SK-N-SH treated with all-trans-retinoic acid at 6 μM for 48 hours (cell line): ENCODE measurements at regions not wholly inside any gene's neighbourhood (a gene's known extent, or its start where the extent isn't known, plus 50 kb on each side); places are given as distances from the start of the nearest gene placed in this dataset.
A peak's percentile ranks its signal among the peaks of the same experiment; 100 is the strongest.

ENCODE experiments used
- ATAC-seq: fragments of 200-7000 bp; cut with Tn5 transposase; 3 replicates; pipeline ENCODE4 v1.9.1; 2020; ENCODE audit warnings: mild to moderate bottlenecking, moderate library complexity
- ARNTL ChIP-seq: fragments of 450-650 bp; formaldehyde crosslinking; IDR thresholded peaks from 2 replicates; pipeline ENCODE4 v1.5.0; 2020; ENCODE audit warnings: low read depth, mild to moderate bottlenecking, moderate library complexity, borderline replicate concordance
- BACH2 ChIP-seq: fragments of 250-450 bp; sonication (Bioruptor Pico); IDR thresholded peaks from 2 replicates; pipeline ENCODE4 v1.9.0; 2021; ENCODE audit warnings: mild to moderate bottlenecking, borderline replicate concordance
- CSDC2 ChIP-seq: fragments of 250-450 bp; sonication (Bioruptor Pico); IDR thresholded peaks from 2 replicates; pipeline ENCODE4 v1.5.0; 2020; ENCODE audit warnings: mild to moderate bottlenecking, moderate library complexity
- ESRRG ChIP-seq: fragments of 250-450 bp; sonication (Bioruptor Pico); IDR thresholded peaks from 2 replicates; pipeline ENCODE4 v1.6.1; 2021; ENCODE audit warnings: mild to moderate bottlenecking
- GLIS3 ChIP-seq: fragments of 250-450 bp; sonication (Bioruptor Pico); IDR thresholded peaks from 2 replicates; pipeline ENCODE4 v1.5.0; 2020; ENCODE audit warnings: mild to moderate bottlenecking, moderate library complexity
- ISL1 ChIP-seq: fragments of 250-450 bp; sonication (Bioruptor Pico); IDR thresholded peaks from 2 replicates; pipeline ENCODE4 v2.1.2; 2022; ENCODE audit warnings: mild to moderate bottlenecking, moderate library complexity
- OSR1 ChIP-seq: fragments of 250-450 bp; sonication (Bioruptor Pico); IDR thresholded peaks from 2 replicates; pipeline ENCODE4 v1.8.0; 2022; ENCODE audit warnings: moderate library complexity, mild to moderate bottlenecking, inconsistent platforms
- POU6F1 ChIP-seq: fragments of 250-450 bp; sonication (Bioruptor Pico); IDR thresholded peaks from 2 replicates; pipeline ENCODE4 v1.8.0; 2021; ENCODE audit warnings: low read depth, mild to moderate bottlenecking, moderate library complexity, borderline replicate concordance
- RARB ChIP-seq: fragments of 250-450 bp; sonication (Bioruptor Pico); IDR thresholded peaks from 2 replicates; pipeline ENCODE4 v1.8.0; 2021; ENCODE audit warnings: mild to moderate bottlenecking, moderate library complexity
- SNAI2 ChIP-seq: fragments of 250-450 bp; sonication (Bioruptor Pico); IDR thresholded peaks from 2 replicates; pipeline ENCODE4 v1.5.0; 2020; ENCODE audit warnings: mild to moderate bottlenecking, moderate library complexity
- TCF4 ChIP-seq: fragments of 250-450 bp; sonication (Bioruptor Pico); IDR thresholded peaks from 2 replicates; pipeline ENCODE4 v1.8.0; 2021; ENCODE audit warnings: mild to moderate bottlenecking, moderate library complexity, borderline replicate concordance
- TOX ChIP-seq: fragments of 250-450 bp; sonication (Bioruptor Pico); IDR thresholded peaks from 2 replicates; pipeline ENCODE4 v1.8.0; 2021; ENCODE audit warnings: mild to moderate bottlenecking, moderate library complexity, borderline replicate concordance
- TSHZ2 ChIP-seq: fragments of 250-450 bp; sonication (Bioruptor Pico); IDR thresholded peaks from 2 replicates; pipeline ENCODE4 v1.5.0; 2020; ENCODE audit warnings: mild to moderate bottlenecking, moderate library complexity
- ZC3H10 ChIP-seq: fragments of 250-450 bp; sonication (Bioruptor Pico); IDR thresholded peaks from 2 replicates; pipeline ENCODE4 v1.5.1; 2021; ENCODE audit warnings: mild to moderate bottlenecking, moderate library complexity
- ZFP3 ChIP-seq: fragments of 250-450 bp; sonication (Bioruptor Pico); IDR thresholded peaks from 2 replicates; pipeline ENCODE4 v1.5.0; 2020; ENCODE audit warnings: mild to moderate bottlenecking, moderate library complexity
- ZFP30 ChIP-seq: fragments of 450-650 bp; formaldehyde crosslinking; IDR thresholded peaks from 2 replicates; pipeline ENCODE4 v1.5.0; 2022; ENCODE audit warnings: mild to moderate bottlenecking, moderate library complexity
- ZNF565 ChIP-seq: fragments of 450-650 bp; formaldehyde crosslinking; conservative IDR thresholded peaks from 2 replicates; pipeline ENCODE4 v1.5.0; 2020; ENCODE audit warnings: low read depth, mild to moderate bottlenecking, moderate library complexity
- ZNF70 ChIP-seq: fragments of 450-650 bp; formaldehyde crosslinking; IDR thresholded peaks from 2 replicates; pipeline ENCODE4 v1.5.0; 2020; ENCODE audit warnings: mild to moderate bottlenecking, moderate library complexity
- ZNF8 ChIP-seq: fragments of 450-650 bp; formaldehyde crosslinking; IDR thresholded peaks from 2 replicates; pipeline ENCODE4 v1.5.0; 2020; ENCODE audit warnings: mild to moderate bottlenecking, moderate library complexity
- TF ChIP-seq, protein P1 (sequence below): fragments of 250-450 bp; sonication (Bioruptor Pico); IDR thresholded peaks from 2 replicates; pipeline ENCODE4 v1.5.1; 2021; ENCODE audit warnings: mild to moderate bottlenecking, moderate library complexity
- TF ChIP-seq, protein P2 (sequence below): fragments of 250-450 bp; sonication (Bioruptor Pico); IDR thresholded peaks from 2 replicates; pipeline ENCODE4 v1.5.1; 2020; ENCODE audit warnings: low read depth, mild to moderate bottlenecking, moderate library complexity
- TF ChIP-seq, protein P3 (sequence below): fragments of 250-450 bp; sonication (Bioruptor Pico); IDR thresholded peaks from 2 replicates; pipeline ENCODE4 v1.8.0; 2020; ENCODE audit warnings: mild to moderate bottlenecking, moderate library complexity, borderline replicate concordance

DNA sequence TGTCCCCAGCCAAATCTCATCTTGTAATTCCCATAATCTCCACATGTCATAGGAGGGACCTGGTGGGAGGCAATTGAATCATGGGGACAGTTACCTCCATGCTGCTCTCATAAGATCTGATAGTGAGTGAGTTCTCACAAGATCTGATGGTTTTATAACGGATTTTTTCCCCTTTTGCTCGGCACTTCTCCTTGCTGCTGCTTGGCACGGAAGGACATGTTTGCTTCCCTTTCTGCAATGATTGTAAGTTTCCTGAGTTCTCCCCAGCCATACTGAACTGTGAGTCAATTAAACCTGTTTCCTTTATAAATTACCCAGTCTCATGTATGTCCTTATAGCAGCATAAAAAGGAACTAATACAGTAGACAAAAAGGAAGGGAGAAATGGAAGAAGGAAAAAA lies 76.7 kb upstream of the CCNG1 start:
- TF ChIP-seq ESRRG (CRISPR knock-in tag) (no peak), ZFP30 (no peak), RARB (CRISPR knock-in tag) (no peak), ZNF8 (CRISPR knock-in tag) (no peak)
- TF ChIP-seq, all 23 proteins: peak for 0

DNA sequence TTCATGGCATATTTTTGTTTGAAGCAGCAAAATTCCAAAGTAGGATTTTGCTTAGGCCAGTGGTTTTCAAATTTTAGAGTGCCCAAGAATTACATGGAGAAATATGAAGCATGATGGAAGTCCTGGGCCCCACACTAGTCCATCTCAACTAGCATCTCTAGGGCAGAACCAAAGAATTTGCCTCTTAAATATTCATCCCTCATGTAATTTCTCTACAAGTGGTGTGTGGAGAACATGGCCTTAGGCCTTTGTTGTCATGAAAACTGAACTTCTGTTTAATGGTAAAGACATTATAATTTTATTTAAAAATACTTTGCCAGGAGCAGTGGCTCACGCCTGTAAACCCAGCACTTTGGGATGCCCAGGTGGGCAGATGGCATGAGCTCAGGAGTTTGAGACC lies 75.9 kb upstream of the CCNG1 start:
- no peak for ATAC-seq
- TF ChIP-seq ZFP3 (CRISPR knock-in tag), result no peak
- no peak for TF ChIP-seq BACH2 (CRISPR knock-in tag)
- TF ChIP-seq ZNF565, result no peak
- TF ChIP-seq CSDC2 (CRISPR knock-in tag), result no peak
- TF ChIP-seq, protein P1, sequence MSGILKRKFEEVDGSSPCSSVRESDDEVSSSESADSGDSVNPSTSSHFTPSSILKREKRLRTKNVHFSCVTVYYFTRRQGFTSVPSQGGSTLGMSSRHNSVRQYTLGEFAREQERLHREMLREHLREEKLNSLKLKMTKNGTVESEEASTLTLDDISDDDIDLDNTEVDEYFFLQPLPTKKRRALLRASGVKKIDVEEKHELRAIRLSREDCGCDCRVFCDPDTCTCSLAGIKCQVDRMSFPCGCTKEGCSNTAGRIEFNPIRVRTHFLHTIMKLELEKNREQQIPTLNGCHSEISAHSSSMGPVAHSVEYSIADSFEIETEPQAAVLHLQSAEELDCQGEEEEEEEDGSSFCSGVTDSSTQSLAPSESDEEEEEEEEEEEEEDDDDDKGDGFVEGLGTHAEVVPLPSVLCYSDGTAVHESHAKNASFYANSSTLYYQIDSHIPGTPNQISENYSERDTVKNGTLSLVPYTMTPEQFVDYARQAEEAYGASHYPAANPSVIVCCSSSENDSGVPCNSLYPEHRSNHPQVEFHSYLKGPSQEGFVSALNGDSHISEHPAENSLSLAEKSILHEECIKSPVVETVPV (CRISPR knock-in tag), result no peak
- TF ChIP-seq TSHZ2 (CRISPR knock-in tag), result no peak
- no peak for TF ChIP-seq ARNTL (CRISPR knock-in tag)
- no peak for TF ChIP-seq ZNF70 (CRISPR knock-in tag)
- no peak for TF ChIP-seq GLIS3 (CRISPR knock-in tag)
- TF ChIP-seq OSR1 (CRISPR knock-in tag), result no peak
- TF ChIP-seq POU6F1 (CRISPR knock-in tag), result no peak
- TF ChIP-seq ZC3H10 (CRISPR knock-in tag), result no peak
- TF ChIP-seq RARB (CRISPR knock-in tag), result no peak
- TF ChIP-seq ZNF8 (CRISPR knock-in tag), result no peak
- TF ChIP-seq TCF4 (CRISPR knock-in tag), result no peak
- TF ChIP-seq, protein P2, sequence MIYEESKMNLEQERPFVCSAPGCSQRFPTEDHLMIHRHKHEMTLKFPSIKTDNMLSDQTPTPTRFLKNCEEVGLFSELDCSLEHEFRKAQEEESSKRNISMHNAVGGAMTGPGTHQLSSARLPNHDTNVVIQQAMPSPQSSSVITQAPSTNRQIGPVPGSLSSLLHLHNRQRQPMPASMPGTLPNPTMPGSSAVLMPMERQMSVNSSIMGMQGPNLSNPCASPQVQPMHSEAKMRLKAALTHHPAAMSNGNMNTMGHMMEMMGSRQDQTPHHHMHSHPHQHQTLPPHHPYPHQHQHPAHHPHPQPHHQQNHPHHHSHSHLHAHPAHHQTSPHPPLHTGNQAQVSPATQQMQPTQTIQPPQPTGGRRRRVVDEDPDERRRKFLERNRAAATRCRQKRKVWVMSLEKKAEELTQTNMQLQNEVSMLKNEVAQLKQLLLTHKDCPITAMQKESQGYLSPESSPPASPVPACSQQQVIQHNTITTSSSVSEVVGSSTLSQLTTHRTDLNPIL, result no peak
- TF ChIP-seq ESRRG (CRISPR knock-in tag), result no peak
- no peak for TF ChIP-seq TOX
- no peak for TF ChIP-seq SNAI2 (CRISPR knock-in tag)
- TF ChIP-seq, protein P3, sequence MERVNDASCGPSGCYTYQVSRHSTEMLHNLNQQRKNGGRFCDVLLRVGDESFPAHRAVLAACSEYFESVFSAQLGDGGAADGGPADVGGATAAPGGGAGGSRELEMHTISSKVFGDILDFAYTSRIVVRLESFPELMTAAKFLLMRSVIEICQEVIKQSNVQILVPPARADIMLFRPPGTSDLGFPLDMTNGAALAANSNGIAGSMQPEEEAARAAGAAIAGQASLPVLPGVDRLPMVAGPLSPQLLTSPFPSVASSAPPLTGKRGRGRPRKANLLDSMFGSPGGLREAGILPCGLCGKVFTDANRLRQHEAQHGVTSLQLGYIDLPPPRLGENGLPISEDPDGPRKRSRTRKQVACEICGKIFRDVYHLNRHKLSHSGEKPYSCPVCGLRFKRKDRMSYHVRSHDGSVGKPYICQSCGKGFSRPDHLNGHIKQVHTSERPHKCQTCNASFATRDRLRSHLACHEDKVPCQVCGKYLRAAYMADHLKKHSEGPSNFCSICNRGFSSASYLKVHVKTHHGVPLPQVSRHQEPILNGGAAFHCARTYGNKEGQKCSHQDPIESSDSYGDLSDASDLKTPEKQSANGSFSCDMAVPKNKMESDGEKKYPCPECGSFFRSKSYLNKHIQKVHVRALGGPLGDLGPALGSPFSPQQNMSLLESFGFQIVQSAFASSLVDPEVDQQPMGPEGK (CRISPR knock-in tag), result no peak

More for the DNA sequence above, 76.7 kb upstream of the CCNG1 start:
- ATAC-seq, result no peak

DNA sequence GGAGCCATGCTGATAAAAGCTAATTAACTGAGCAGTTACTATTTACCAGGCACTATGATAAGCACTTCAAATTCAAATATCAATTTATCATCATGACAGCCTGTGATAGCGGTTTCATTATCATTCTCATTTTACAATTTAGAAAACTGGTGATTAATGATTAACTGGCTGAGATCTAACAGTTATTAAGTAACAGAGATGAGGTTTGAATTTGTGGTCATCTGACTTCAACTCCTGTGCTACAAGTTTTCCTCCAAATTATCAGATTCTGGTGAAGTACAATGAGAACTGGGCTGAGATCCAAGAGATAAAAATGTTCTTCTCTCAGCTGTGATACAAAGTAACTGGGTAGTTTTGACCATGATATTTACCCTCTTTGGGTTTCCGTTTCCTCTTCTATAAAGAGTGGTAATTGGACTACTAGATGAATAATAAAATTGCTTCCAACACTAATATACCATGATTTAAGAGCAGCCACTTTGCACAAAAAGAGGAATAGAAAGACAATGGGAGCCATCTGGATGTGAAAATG lies 74.5 kb upstream of the CCNG1 start:
- ATAC-seq, result no peak
- no peak for TF ChIP-seq ESRRG (CRISPR knock-in tag)
- no peak for TF ChIP-seq CSDC2 (CRISPR knock-in tag)
- peak; percentile 86 for TF ChIP-seq ISL1
- no peak for TF ChIP-seq ZNF70 (CRISPR knock-in tag)
- no peak for TF ChIP-seq SNAI2 (CRISPR knock-in tag)
